GM12865 (cell line): ENCODE measurements at regions not wholly inside any gene's neighbourhood (a gene's known extent, or its start where the extent isn't known, plus 50 kb on each side); places are given as distances from the start of the nearest gene placed in this dataset.

ENCODE experiments used
- DNase-seq: peaks from one replicate; pipeline ENCODE4 v3.0.0; 2010; ENCODE audit warnings: low read depth
- H3K4me3 ChIP-seq: 2 replicates; pipeline ENCODE4 v1.5.1; 2011; ENCODE audit warnings: mild to moderate bottlenecking, low read depth, low read length, control low read depth
- CTCF ChIP-seq: IDR thresholded peaks from 2 replicates; pipeline ENCODE4 v1.5.1; 2011; ENCODE audit warnings: low read length, control low read depth, low read depth, inconsistent platforms; ENCODE audit not compliant: insufficient read depth; ENCODE audit errors: missing control alignments

DNA sequence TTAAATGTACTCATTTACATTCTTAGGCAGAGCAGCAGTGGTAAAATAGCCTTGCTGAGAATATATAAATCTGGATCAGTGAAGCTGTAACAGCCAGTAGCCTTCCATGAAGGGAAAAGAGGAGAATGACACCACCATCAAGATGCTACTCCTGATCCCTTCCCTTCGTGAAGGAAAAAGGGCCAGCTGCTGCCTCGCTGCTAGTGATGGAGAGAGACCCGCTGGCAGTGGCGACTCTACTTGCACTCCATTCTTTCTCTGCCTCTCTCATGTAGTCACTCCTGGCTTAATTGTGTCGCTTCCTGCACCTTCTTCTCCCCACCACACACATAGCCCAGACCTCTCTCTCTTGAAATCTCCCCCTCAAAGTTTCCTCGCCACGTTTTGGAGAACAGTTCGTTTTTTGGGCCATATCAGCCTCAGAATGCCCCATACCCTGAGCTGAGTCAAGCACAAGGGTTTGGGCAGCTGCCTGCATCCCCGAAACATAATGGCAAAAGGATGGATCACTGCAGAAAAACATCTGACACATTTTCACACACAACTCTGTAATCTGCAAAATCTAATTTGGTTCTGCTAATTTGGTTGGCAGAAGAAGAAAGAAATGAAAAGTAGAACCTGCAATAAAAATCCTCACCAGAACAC, 460.3 kb upstream of the IL12A start:
- no peak for TF ChIP-seq CTCF
- H3K4me3 ChIP-seq = no peak overlapping the region
- no peak for DNase-seq

DNA sequence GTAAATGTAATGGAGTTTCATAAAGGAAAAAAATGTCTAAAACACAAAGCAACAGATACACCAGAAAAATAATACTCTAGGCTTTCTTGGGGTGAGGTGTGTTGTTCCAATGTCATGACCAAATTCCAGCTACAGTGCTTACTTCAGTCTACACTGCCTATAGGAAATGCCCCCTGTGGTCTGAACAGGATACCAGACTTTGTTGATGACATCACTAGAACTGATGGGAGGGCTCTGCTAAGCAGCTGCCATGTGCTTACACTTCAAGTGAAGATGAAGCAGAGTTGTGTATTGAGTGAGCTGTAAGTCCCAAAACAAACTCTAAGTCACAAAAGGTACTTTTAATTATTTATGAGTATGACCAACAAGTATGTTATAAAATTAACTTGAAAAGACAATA, 456.1 kb upstream of the IL12A start:
- DNase-seq = no peak
- TF ChIP-seq CTCF = no peak
- H3K4me3 ChIP-seq = no peak overlapping the region

- no peak overlapping the region for H3K4me3 ChIP-seq
- TF ChIP-seq CTCF = no peak
- no peak for DNase-seq
These were observed 454.1 kb upstream of the IL12A start for GRCh38 chr3:159534496-159534895.

- no peak overlapping the region for H3K4me3 ChIP-seq
- no peak for DNase-seq
- no peak for TF ChIP-seq CTCF
These were observed 451.8 kb upstream of the IL12A start for GRCh38 chr3:159536876-159537275.

DNA sequence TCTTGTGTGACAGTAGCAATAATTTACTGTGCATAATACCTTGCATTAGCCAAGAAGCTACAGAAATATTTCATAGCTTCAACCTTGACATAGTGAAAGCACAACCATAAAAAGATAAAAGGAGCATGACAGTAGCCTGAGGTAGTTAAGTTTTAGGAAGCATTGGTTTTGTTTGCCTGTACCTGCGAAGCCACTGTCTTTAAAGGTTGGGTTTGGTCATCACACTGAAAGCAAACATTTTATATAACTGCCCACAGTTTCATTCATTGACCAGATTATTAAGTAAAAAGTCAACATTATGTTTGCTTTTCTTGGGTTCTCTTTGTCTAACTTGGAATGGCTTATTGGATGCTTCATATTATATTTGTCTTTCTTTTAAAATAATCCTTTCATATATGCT, 450.1 kb upstream of the IL12A start:
- DNase-seq = no peak
- no peak overlapping the region for H3K4me3 ChIP-seq
- no peak for TF ChIP-seq CTCF

DNA sequence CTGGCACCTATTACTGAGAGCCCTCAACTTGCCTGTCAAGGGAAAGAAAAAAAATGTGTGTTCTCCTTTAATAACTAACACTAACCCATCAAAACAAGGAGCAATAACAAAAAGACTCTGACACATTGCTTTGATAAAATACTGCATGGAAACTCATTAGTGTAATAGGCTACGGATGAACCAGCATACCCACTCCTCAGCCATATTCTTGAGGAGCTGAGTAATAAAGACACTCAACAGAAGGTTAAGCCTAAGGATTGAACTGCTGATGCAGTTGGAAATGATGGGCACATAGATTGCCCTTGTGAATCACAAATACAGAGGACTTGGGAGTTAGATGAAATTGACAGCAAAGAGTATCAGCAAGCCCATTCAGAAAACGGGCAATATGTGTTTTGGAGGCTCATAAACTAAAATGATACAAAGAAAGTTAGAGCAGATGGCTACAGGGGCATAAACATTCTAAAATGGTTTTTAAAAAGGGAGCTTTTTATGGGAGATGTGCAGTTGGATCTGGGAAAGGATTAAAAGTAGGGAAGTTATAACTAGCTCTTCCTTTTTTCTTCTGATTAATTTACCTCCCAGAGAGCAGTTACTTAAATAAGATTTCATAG, 447.6 kb upstream of the IL12A start:
- no peak for TF ChIP-seq CTCF
- no peak overlapping the region for H3K4me3 ChIP-seq
- DNase-seq = no peak
